ENCODE measurements at regions not wholly inside any gene's neighbourhood (a gene's known extent, or its start where the extent isn't known, plus 50 kb on each side); places are given as distances from the start of the nearest gene placed in this dataset.

DNA sequence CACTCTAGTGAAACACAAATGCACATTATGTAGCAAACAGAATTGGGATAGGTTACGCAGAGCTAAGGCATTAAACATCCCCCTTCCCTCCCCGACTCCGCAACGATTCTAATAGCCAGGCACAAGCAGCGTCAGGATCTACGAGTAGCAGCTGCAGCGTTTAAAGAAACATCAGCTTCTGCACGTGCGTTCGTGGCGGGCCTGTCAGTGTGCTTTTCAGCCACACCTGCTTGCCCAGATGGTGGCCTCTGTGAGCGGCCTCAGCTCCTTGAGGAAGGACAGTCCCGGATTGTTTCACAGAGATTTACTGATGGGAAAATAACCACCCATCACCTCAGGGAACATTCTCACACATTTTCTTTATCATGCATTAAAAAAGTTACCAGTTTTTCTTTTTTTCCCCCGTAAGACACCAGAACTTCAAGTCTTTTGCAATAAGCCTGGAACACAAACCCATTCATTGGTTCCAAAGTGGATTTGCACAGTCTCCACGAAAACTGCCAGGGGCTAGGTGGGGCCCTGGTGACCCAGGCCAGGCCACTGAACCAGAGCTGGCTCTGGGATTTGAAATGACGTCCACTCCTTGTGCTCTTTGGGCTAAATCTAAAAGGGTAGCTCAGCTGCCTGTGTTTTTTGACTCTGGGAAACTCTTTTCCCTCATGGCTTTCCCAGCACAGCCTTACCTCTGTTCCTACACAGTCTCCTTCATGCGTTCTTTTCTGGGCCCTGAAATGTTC is 325.5 kb downstream of the KCNRG start:
- no peak overlapping the region for H3K27ac ChIP-seq
- no peak for DNase-seq (ENCODE audit: low read depth, low spot score)

DNA sequence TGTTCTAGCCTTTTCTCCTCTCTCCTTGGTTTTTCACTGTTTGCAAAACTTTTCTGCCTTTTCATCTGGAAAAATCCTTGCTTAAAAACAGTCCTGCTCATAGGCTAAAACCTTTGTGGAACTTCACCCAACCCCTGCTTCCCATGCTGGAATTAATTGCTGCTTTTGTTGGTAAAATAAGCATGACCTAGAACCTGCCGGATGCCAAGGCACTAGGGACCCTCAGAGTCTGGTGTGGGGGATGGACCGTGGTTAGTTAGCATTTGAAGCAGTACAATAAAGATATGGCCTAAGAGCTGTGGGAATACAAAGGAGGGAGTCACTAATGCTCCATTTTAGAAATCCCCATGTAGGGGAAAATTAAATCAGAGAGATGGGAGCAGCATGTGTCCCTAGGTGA is 326.3 kb downstream of the KCNRG start:
- H3K27ac ChIP-seq, result no peak overlapping the region

DNA sequence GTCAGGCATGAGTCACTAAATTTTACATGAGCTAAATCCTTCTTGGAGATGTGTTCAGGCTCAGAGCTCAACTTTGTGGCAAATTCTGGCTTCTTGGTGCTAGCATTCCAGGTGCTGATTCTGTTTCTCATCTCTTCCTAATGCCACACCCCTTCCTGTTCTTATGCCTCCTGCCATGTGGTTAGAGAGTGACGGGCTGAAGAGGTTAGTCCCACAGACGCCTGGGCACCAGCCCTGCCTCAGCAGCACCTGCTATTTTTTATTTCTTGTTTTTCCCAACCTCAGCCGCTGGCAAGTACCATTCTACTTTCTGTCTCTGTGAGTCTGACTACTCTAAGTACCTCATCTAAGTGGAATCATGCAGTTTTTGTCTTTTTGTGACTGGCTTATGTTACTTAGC is 329.5 kb downstream of the KCNRG start:
- H3K27ac ChIP-seq, result no peak overlapping the region
- no peak for DNase-seq (ENCODE audit: low read depth, low spot score)

More for the DNA sequence above, 326.3 kb downstream of the KCNRG start:
- no peak for DNase-seq (ENCODE audit: low read depth, low spot score)

DNA sequence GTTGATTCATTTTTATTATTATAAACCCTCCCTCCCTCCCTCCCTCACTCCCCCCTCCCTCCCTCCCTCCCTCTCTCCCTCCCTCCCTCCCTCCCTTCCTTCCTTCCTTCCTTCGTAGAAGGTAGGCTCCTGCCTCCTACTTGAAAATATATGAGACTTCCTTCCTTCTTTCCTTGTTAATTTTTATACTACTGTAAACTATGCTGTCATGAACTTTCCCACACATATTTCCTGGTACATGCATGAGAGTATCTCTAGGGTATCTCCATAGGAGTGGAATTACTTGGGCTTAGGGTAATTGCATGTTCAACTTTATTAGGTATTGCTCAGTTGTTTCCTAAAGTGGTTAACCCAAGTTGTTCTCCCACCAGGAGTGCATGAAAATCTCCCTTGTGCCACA is 330.6 kb downstream of the KCNRG start:
- DNase-seq (ENCODE audit: low read depth, low spot score), result no peak
- H3K27ac ChIP-seq, result no peak overlapping the region

DNA sequence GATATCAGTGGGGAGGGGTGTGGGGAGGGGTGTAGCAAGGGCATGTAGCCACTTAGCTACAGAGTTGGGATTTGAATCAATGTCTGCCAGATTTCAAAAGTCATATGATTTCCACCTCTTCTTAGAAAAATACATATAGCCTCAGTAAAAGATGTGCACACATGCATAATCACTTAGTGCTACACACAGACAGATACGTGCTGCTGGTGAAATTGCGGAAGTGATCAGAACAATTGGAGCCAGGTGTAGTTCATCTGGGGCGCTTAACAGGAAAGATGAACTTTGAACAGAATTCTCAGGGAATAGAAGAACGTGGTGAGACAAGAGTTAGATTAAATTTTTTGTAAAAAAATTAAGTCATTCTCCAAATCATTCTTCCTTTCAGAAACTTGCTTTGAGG is 333.1 kb downstream of the KCNRG start:
- no peak overlapping the region for H3K27ac ChIP-seq
- DNase-seq (ENCODE audit: low read depth, low spot score), result no peak

DNA sequence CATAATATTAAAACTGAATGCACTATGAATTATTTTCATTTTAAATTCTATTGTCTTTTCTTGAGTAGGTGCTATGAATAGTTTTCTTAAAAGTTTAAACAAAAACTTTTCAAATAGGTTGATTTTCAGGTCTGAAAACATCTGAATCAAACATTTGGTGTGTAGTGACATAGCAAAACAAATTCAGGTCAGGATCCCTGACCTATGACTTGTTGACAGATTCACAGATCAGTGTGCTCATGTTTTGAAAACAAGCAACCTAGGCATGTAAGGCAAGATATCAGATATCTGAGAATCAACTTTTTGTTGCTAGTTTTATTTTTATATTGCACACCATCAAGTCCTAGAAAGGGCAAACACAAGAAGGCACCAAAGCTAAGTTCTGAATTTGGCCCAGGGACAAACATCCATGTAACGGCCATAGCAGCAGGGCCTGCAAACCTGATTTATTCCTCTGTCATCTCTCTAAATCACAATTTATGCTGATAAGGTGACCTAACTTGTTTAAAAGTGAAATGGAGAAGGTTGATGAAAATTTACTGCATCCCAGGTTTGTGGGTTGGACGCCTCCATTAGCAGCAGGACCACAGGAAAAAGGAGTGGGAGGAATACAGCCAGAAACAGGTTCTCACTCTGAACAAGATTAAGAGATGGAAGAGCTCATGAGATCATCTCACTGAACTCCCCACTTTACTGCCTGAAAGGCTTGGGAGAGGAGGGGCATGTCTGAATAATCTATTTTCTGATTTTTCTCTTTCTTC is 337.7 kb downstream of the KCNRG start:
- peak overlapping the region; percentile 44 for H3K27ac ChIP-seq

DNA sequence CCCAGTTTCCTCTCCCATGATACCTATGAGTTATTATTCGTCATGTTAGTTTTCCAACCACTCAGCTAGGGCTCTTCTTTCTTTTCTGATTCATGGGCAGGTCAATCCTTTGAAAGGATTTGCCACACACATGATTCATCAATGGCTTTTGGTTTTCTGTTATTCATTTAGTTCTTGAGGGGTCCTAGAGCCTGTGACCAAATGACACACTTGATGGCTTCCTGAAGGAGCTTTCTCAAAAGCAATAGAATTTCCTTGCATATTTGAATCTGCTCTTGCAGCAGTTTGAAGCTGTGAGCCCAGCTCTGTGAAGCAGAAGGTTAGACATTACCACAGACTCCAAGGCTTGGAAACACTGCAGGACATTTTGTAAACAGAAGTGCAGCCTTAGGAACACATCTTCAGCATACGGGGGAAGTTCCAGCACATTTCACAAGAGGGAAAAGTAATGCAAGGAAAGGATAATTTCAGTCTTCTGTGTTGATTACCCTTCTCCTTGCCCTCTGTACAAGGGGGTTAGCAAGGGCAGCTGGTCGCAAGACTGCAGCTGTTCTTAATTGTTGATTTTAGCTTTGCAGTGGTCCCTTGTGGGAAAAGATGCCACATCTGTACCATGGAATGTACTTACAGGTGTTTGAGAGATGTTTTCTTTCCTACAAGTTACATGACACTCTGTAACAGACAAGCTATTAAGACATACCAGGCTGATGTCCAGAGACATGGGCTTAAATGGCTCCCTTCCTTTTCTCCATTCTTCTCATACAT is 338.6 kb downstream of the KCNRG start:
- peak; percentile 27 for DNase-seq (ENCODE audit: low read depth, low spot score)
- peak overlapping the region; percentile 44 for H3K27ac ChIP-seq

More for the DNA sequence above, 337.7 kb downstream of the KCNRG start:
- no peak for DNase-seq (ENCODE audit: low read depth, low spot score)

DNA sequence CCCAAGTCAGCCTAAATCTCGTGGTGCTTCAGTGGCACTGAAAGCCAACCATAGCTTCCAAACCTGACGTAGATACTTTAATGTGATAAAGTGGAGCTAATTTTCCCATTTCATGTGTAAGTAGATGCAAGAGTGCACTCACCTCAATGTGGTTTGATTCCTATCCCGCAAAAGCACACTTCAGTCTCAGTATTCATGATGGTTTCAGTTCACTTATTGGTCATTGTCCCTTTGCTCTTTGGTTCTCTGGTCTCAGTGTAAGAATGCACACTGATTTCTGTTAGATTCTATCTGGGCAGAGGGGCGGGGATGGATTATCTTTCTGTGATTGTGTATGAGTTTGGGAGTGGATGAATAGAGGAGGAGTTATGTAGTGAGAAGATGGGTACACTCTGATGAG is 340.6 kb downstream of the KCNRG start:
- H3K27ac ChIP-seq, result no peak overlapping the region
- DNase-seq (ENCODE audit: low read depth, low spot score), result no peak

DNA sequence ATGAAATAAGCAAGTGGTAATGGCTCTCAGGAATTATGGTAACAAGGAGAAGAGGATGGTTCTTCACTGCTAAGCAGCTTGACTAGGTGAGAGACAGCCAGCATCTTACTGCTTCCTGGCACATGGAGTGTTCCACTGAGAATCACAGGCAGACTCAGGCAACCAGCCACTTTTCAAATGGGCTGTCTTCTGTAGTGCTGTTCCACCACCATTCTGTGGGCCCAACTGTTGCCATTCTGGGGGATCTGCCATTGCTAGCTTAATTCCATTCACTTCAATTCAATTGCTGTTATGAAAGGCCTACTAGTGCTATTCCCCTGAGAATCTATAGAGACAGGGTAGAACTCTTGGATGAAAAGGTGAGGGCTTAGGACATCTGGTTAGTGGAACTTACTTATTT is 341.9 kb downstream of the KCNRG start:
- peak overlapping the region; percentile 8 for H3K27ac ChIP-seq
- DNase-seq (ENCODE audit: low read depth, low spot score), result no peak

DNA sequence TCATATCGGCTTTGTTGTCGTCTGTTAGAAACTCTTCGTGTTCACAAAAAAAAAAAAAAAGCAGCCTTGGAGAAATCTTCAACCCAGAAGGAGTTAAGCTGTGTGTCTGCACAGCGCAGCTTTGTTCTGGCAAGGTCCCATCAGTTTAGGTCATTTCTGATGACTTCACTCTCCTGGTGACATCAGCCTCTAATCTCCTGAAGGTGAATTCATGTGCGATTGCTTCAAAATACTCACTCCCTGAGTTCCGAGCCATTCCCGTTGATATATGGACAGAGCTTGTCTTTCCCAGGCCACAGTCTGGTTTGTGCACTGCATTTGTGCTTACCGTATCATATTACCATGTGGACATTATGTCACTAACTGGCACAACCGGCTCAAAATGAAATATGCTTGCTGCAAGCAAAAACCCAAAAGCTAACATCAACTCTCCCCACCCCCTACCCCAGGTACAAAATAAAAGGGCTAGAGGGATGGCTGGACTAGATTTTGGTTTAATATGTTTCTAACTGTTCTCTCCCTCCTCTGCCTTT is 342.4 kb downstream of the KCNRG start:
- DNase-seq (ENCODE audit: low read depth, low spot score), result peak; percentile 59
- peak overlapping the region; percentile 8 for H3K27ac ChIP-seq

DNA sequence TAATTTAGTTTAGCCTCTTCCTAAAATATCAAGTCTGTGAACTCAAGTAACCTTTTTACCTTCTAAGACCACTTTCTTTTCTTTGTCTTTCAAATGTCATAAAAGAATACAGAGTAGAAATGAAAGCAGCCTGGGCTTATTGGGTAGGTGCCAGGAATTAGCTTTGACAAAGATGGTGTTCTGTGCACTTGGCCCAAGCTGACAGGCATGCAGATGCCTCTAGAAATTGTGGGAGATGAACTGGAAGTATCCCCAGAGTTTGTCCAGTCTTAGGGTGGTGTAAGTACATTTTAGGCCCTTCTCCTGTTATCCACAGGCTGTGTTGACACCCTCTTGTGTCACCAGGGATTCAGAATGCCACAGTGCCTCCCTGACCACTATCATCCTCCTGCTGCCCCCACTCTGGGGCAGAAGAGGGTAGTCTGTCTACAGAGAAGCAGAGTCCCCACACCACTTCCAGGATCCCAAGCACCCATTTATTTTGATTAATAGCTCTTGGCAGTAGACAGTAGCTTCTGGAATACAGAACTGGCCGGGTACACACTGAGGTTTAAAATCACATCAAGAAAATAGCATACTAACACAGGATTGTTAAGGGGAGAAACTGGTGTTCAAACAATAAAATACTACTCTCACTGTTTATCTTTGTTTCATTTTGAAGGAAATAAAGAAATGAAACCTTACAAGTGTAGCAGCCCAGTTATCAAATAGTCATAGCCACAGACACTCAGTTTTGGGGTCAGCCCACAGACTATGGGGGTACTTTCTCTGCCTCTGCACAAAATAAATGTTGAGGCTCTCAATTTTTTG is 343.2 kb downstream of the KCNRG start:
- DNase-seq (ENCODE audit: low read depth, low spot score), result no peak
- no peak overlapping the region for H3K27ac ChIP-seq

DNA sequence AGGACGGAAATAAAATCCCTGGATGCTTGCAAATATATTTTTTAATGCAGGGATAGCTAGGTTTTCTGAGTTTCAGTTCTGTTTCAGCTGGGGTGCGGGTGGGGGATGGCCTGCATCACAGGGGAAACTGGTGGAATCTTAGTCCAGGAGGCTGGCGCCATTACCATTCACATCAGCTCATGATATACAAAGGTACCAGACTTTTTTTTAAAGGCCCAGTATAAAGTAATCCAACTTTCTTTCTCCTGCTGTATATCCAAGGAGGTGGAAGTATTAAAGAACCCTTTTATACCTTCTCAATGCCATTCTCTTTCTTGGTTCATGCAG is 343.8 kb downstream of the KCNRG start:
- DNase-seq (ENCODE audit: low read depth, low spot score), result no peak
- no peak overlapping the region for H3K27ac ChIP-seq

DNA sequence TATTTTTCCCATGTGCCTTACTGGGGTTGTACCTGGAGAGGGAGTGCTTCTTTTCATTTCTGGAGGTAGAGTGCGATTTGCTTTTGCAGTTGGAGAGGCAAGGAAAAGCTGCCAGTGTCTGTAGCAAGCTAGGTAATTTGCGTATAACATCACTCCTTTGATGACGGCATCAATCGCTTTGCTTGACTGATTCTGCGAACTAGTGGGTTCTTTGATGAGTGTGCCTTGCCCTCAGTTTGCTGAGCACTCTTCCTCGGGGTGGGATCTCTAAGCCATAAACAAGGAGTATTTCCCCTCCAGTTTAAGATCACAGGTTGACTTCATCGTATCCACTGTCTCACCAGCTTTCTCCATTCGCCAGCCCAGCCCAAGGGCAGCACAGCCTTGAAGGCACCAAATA is 344.5 kb downstream of the KCNRG start:
- DNase-seq (ENCODE audit: low read depth, low spot score), result no peak
- H3K27ac ChIP-seq, result no peak overlapping the region

DNA sequence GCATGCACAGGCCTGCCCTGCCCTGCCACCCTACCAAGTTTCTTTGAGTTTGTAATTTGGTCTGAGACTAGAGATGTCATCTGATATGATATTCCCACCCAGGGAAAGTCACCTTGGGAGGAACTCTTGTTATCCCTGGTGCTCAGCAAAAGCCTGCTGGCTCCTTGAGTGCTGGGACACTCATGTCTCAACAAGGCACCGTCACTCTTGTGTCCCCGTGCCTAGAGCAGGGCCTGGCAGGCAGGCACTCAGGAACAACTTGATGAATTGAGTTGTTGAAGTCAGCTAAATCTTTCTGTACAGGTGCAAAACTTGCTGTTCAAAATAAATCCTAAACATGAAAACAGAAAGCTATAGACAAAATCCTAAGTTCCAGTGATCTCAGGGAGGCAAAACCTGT is 345.4 kb downstream of the KCNRG start:
- H3K27ac ChIP-seq, result no peak overlapping the region
- no peak for DNase-seq (ENCODE audit: low read depth, low spot score)

DNA sequence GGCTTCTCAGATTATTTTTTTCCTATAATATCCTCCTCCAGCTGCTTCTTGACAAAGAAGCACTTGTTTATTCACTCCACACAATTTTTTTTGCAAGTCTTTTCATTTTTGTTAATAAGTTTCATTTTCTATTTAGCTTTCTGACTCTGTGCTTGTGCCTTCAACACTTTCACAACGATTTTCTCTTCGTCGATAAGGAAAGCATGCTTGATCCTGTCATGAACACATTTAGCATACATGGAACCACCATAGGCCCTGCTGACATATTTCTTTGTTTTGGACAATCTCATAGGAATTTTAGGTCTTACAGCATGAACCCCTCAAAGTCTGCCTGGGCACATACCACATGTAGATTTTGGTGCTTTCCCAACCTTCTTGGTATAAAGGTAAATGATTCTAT is 346.0 kb downstream of the KCNRG start:
- no peak for DNase-seq (ENCODE audit: low read depth, low spot score)

DNA sequence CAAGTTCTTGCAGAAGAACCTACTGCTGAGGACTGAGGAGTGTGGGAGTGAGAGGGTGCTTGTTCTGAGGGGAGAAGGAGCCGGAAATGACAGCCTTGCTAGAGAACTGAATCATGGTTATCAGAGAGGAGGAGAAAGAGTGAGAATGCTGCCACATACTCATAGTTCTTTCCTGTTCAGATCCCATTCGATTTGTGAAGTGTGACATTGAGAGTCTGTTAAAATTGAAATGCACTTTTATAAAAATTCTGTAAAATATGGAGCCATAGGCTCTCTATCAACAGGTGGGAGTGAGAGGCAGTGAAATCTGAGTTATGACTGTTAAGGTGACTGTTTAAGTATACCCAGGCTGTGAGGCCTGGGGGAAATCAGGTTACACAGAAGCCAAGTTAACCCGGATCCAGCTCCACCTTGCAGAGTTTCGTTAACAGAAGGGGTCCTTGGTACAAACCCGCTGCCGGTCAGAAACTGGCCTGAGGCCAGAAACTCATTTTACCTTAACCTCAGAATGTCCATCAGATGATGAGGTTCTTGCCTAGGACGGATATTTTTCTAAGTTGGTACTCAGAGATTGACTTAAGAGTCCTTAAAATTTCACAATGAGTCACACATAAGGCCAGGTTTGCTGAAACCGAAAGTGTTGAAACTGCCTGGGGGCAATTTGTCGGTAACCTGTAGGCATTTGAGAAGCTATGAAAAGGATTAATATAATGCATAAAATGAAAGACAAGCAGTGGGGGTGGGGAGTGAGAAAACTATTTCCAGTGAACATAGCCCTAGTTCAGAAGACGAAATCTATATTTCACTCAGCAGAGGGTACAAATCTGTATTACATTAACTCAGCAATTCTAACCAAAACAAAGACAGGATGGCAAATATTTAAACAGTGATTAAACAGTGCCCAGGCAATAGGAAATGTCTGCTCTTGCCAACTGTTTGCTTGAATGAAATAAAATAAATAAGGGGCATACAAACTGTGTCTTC is 350.5 kb downstream of the KCNRG start:
- H3K27ac ChIP-seq, result no peak overlapping the region
- peak; percentile 75 for DNase-seq (ENCODE audit: low read depth, low spot score)

More for the DNA sequence above, 346.0 kb downstream of the KCNRG start:
- no peak overlapping the region for H3K27ac ChIP-seq

DNA sequence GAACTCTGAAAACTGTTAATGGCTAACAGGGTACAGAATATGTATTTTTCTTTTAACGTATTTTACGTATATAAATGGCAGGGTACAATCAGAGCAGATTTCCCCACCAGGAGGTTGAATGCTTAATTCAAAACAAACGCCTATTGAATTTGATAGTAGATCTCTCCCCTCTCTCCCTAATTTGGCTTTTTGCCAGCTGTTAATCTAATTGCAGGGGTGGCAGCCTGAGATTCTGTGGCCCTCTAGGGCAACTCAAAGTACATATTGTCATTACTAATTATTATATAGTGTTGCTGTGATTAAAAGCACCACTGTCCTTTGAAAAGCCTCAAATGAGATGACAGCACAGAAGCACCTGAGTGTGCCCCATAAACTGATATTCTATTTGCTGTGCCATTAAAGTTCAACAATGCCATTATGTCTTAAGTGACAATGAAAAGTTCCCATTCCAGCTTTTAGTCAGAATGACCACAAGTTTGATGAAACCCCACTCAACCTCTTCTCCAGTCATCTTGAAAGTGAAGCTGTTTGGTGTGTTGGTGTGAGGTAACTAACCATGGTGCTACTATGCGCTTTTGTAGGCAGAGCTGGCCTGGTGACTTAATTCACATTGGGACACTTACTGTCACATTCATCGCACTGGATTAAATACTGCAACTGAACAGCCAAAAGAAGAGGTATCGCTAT is 351.4 kb downstream of the KCNRG start:
- no peak overlapping the region for H3K27ac ChIP-seq
- DNase-seq (ENCODE audit: low read depth, low spot score), result no peak

DNA sequence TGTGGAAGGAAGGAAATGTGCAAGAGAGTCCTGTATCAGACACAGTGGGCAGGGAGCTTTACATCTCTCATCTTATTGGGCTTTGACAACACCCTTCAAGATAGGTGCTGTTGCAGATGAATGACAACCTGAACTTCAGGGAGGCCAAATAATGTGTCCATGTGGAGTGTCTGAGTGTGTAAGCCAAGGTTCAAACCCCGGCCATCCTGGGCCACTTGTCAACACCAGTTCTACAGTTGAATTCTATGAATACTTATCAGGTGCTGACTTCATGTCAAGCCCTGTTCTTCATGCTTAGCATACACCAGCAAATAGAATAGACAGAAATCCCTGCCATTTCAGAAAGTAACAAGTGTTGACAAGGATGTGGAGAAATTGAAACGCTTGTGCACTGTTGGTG is 354.4 kb downstream of the KCNRG start:
- H3K27ac ChIP-seq, result no peak overlapping the region
- DNase-seq (ENCODE audit: low read depth, low spot score), result no peak

Measured in epithelial cell of prostate (primary cell).